ENCODE measurements at regions not wholly inside any gene's neighbourhood (a gene's known extent, or its start where the extent isn't known, plus 50 kb on each side); places are given as distances from the start of the nearest gene placed in this dataset.

DNA sequence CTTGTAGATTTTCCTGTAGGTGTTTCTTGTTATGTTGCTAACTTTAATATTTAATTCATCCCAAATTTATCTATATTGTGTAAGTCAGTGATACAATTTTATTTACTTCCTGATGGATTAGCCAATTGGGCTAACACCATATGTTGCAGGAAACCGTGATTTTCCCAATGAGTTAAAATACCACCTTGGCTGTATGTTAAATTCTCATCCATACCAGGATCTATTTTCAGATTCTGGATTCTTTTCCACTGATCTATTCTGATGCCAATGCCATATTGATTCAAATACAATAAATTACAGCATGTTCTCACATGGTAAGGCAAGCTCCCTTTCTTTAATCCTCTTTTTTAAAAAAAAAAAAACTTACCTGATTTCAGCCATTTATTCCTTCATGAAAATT, 85.8 kb upstream of the DNAJC10 start:
- TF ChIP-seq, protein P1, sequence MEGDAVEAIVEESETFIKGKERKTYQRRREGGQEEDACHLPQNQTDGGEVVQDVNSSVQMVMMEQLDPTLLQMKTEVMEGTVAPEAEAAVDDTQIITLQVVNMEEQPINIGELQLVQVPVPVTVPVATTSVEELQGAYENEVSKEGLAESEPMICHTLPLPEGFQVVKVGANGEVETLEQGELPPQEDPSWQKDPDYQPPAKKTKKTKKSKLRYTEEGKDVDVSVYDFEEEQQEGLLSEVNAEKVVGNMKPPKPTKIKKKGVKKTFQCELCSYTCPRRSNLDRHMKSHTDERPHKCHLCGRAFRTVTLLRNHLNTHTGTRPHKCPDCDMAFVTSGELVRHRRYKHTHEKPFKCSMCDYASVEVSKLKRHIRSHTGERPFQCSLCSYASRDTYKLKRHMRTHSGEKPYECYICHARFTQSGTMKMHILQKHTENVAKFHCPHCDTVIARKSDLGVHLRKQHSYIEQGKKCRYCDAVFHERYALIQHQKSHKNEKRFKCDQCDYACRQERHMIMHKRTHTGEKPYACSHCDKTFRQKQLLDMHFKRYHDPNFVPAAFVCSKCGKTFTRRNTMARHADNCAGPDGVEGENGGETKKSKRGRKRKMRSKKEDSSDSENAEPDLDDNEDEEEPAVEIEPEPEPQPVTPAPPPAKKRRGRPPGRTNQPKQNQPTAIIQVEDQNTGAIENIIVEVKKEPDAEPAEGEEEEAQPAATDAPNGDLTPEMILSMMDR (conservative IDR thresholded peaks at IDR 0.05), result no peak
- TF ChIP-seq ZFX (IDR thresholded peaks at IDR 0.05), result no peak
